GM12878 (cell line): ENCODE measurements at regions not wholly inside any gene's neighbourhood (a gene's known extent, or its start where the extent isn't known, plus 50 kb on each side); places are given as distances from the start of the nearest gene placed in this dataset.

Experiments used
- CTCF ChIP-seq, 3 experiments: IDR thresholded peaks in 2 of 3; conservative IDR thresholded peaks in 1 of 3; 2 replicates each; pipeline ENCODE4 v1.5.1; 2011; ENCODE audit warnings: low read depth in 3 of 3, low read length in 3 of 3, mild to moderate bottlenecking in 3 of 3, control low read depth in 2 of 3, moderate library complexity in 2 of 3, inconsistent platforms in 1 of 3, mixed read lengths in 1 of 3; ENCODE audit not compliant: control insufficient read depth in 2 of 3, insufficient read depth in 1 of 3; ENCODE audit errors: extremely low read depth in 1 of 3
- GATAD2B ChIP-seq: fragments of 450-650 bp; conservative IDR thresholded peaks from 2 replicates; pipeline ENCODE4 v1.6.1; 2017; ENCODE audit warnings: low read depth, mild to moderate bottlenecking, moderate library complexity
- HCFC1 ChIP-seq: fragments of 150-350 bp; IDR thresholded peaks from 2 replicates; pipeline ENCODE4 v1.6.1; 2014; ENCODE audit warnings: low read length
- JUNB ChIP-seq: IDR thresholded peaks from 2 replicates; pipeline ENCODE4 v1.6.1; 2016; ENCODE audit warnings: antibody characterized with exemption, mild to moderate bottlenecking
- JUND ChIP-seq: IDR thresholded peaks from 2 replicates; pipeline ENCODE4 v1.6.1; 2012; ENCODE audit warnings: low read depth, mild to moderate bottlenecking, low read length, improper control_type of control experiment, moderate library complexity
- POLR2A ChIP-seq: IDR thresholded peaks from 2 replicates; pipeline ENCODE4 v1.6.1; 2011; ENCODE audit warnings: low read depth, mild to moderate bottlenecking, low read length
- ZBTB40 ChIP-seq: fragments of 450-650 bp; IDR thresholded peaks from 2 replicates; pipeline ENCODE4 v1.6.1; 2016; ENCODE audit warnings: mild to moderate bottlenecking, moderate library complexity, borderline replicate concordance
- ZZZ3 ChIP-seq: IDR thresholded peaks from 2 replicates; pipeline ENCODE4 v1.6.1; 2011; ENCODE audit warnings: low read depth; ENCODE audit not compliant: control insufficient read depth, insufficient read length
- TF ChIP-seq, protein P1 (sequence below): fragments of 450-650 bp; IDR thresholded peaks from 2 replicates; pipeline ENCODE4 v1.6.1; 2014; ENCODE audit warnings: mild to moderate bottlenecking

- TF ChIP-seq, protein P1, sequence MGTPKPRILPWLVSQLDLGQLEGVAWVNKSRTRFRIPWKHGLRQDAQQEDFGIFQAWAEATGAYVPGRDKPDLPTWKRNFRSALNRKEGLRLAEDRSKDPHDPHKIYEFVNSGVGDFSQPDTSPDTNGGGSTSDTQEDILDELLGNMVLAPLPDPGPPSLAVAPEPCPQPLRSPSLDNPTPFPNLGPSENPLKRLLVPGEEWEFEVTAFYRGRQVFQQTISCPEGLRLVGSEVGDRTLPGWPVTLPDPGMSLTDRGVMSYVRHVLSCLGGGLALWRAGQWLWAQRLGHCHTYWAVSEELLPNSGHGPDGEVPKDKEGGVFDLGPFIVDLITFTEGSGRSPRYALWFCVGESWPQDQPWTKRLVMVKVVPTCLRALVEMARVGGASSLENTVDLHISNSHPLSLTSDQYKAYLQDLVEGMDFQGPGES: no peak
- TF ChIP-seq HCFC1: no peak
- no peak for TF ChIP-seq GATAD2B
- TF ChIP-seq ZZZ3: no peak
- TF ChIP-seq JUNB: no peak
- no peak for TF ChIP-seq JUND
- TF ChIP-seq CTCF (IDR thresholded peaks at IDR 0.05 in 2 of 3, conservative IDR thresholded peaks at IDR 0.05 in 1 of 3; ENCODE audit: control insufficient read depth in 2 of 3, extremely low read depth in 1 of 3, insufficient read depth in 1 of 3, low read depth in 3 of 3, low read length in 3 of 3): no peak
- no peak for TF ChIP-seq POLR2A
- no peak for TF ChIP-seq ZBTB40
These were observed 186.8 kb upstream of the ZNF469 start for GRCh38 chr16:88195911-88196465.
